ENCODE measurements at regions not wholly inside any gene's neighbourhood (a gene's known extent, or its start where the extent isn't known, plus 50 kb on each side); places are given as distances from the start of the nearest gene placed in this dataset.
"Not testable (repeated sequence)": the region's sequence is repeated elsewhere in the genome, so short reads cannot be mapped to it uniquely, and the experiment has no call there.

- H3K27ac ChIP-seq; CTCF ChIA-PET; H3K4me2 ChIP-seq; H3K4me3 ChIP-seq; FAIRE-seq; POLR2A ChIA-PET; DNase-seq (ENCODE audit: low read depth in 1 of 2, low spot score in 1 of 2); ATAC-seq; H3K4me1 ChIP-seq; H3K9me3 ChIP-seq: not testable (repeated sequence)
- WGBS (ENCODE audit: missing lambda C conversion rate): 18% methylated on average over 13 of the region's 14 CpGs
Measured at GRCh38 chr7:149995369-149996026, 121.7 kb downstream of the ATP6V0E2 start.

- 29% methylated on average over 22 of the region's 22 CpGs for whole genome bisulfite sequencing (ENCODE audit: missing lambda C conversion rate)
- H3K9me3 ChIP-seq; H3K27ac ChIP-seq; DNase-seq (ENCODE audit: low read depth in 1 of 2, low spot score in 1 of 2); H3K4me3 ChIP-seq; H3K4me2 ChIP-seq; H3K4me1 ChIP-seq; CTCF ChIA-PET; POLR2A ChIA-PET; FAIRE-seq: not testable (repeated sequence)
- ATAC-seq: peak in 1 of 2 experiments; percentile 68; a peak in 4 of 6 replicates
Measured at GRCh38 chr7:150000780-150001599, 127.2 kb downstream of the ATP6V0E2 start.

DNA sequence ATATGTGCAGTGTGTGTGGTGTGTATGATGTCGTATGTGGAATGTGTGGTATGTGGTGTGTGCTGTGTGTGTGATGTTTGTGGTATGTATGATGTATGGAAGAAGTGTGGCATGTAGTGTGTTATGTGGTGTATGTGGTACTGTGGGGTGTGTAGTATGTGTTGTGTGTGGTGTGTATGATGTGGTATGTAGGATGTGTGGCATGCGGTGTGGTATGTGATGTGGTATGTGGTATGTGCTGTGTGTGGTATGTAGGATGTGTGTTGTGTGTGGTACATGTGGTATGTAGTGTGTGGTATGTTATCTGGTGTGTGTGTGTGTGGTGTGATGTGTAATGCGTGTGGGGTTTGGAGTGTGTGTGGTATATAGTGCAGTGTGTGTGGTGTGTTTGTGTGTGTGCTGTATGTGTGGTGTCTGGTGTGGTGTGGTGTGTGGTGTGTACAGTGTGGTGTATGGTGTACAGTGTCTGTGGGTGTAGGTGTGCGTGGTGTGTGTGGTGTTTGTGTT, 129.6 kb downstream of the ATP6V0E2 start:
- CTCF ChIA-PET: no interaction called here
- POLR2A ChIA-PET: no interaction called here
- no peak for TF ChIP-seq CHD4 (IDR thresholded peaks at IDR 0.05; ENCODE audit: borderline replicate concordance)
- no peak for TF ChIP-seq RFX5 (IDR thresholded peaks at IDR 0.05)
- no peak for TF ChIP-seq HEYL (CRISPR knock-in tag; IDR thresholded peaks at IDR 0.05)
- TF ChIP-seq EP300 (IDR thresholded peaks at IDR 0.05): no peak
- TF ChIP-seq SREBF2 (IDR thresholded peaks at IDR 0.05): no peak
- TF ChIP-seq, protein P1, sequence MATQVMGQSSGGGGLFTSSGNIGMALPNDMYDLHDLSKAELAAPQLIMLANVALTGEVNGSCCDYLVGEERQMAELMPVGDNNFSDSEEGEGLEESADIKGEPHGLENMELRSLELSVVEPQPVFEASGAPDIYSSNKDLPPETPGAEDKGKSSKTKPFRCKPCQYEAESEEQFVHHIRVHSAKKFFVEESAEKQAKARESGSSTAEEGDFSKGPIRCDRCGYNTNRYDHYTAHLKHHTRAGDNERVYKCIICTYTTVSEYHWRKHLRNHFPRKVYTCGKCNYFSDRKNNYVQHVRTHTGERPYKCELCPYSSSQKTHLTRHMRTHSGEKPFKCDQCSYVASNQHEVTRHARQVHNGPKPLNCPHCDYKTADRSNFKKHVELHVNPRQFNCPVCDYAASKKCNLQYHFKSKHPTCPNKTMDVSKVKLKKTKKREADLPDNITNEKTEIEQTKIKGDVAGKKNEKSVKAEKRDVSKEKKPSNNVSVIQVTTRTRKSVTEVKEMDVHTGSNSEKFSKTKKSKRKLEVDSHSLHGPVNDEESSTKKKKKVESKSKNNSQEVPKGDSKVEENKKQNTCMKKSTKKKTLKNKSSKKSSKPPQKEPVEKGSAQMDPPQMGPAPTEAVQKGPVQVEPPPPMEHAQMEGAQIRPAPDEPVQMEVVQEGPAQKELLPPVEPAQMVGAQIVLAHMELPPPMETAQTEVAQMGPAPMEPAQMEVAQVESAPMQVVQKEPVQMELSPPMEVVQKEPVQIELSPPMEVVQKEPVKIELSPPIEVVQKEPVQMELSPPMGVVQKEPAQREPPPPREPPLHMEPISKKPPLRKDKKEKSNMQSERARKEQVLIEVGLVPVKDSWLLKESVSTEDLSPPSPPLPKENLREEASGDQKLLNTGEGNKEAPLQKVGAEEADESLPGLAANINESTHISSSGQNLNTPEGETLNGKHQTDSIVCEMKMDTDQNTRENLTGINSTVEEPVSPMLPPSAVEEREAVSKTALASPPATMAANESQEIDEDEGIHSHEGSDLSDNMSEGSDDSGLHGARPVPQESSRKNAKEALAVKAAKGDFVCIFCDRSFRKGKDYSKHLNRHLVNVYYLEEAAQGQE (IDR thresholded peaks at IDR 0.05): no peak
- TF ChIP-seq, protein P2, sequence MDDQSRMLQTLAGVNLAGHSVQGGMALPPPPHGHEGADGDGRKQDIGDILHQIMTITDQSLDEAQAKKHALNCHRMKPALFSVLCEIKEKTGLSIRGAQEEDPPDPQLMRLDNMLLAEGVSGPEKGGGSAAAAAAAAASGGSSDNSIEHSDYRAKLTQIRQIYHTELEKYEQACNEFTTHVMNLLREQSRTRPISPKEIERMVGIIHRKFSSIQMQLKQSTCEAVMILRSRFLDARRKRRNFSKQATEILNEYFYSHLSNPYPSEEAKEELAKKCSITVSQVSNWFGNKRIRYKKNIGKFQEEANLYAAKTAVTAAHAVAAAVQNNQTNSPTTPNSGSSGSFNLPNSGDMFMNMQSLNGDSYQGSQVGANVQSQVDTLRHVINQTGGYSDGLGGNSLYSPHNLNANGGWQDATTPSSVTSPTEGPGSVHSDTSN (IDR thresholded peaks at IDR 0.05): no peak
- TF ChIP-seq, protein P3, sequence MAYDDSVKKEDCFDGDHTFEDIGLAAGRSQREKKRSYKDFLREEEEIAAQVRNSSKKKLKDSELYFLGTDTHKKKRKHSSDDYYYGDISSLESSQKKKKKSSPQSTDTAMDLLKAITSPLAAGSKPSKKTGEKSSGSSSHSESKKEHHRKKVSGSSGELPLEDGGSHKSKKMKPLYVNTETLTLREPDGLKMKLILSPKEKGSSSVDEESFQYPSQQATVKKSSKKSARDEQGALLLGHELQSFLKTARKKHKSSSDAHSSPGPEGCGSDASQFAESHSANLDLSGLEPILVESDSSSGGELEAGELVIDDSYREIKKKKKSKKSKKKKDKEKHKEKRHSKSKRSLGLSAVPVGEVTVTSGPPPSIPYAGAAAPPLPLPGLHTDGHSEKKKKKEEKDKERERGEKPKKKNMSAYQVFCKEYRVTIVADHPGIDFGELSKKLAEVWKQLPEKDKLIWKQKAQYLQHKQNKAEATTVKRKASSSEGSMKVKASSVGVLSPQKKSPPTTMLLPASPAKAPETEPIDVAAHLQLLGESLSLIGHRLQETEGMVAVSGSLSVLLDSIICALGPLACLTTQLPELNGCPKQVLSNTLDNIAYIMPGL (CRISPR knock-in tag; IDR thresholded peaks at IDR 0.05; ENCODE audit: borderline replicate concordance): no peak
- TF ChIP-seq JUN (IDR thresholded peaks at IDR 0.05): no peak
- TF ChIP-seq KDM1A (IDR thresholded peaks at IDR 0.05; ENCODE audit: low read depth): no peak
- TF ChIP-seq CBX2 (IDR thresholded peaks at IDR 0.05; ENCODE audit: borderline replicate concordance, low read depth): no peak
- TF ChIP-seq EHMT2 (IDR thresholded peaks at IDR 0.05; ENCODE audit: low read depth): no peak
- TF ChIP-seq HOXB13 (CRISPR knock-in tag; IDR thresholded peaks at IDR 0.05; ENCODE audit: low read depth): no peak
- FAIRE-seq (no peak), ATAC-seq (no peak), DNase-seq (ENCODE audit: low read depth in 1 of 2, low spot score in 1 of 2) (peak in 1 of 2 experiments; percentile 0)
- H3K4me2 ChIP-seq: no peak overlapping the region
- no peak overlapping the region for H3K4me3 ChIP-seq
- H3K4me1 ChIP-seq: no peaks in the 10 kb centered on the region
- WGBS (ENCODE audit: missing lambda C conversion rate): 20% methylated on average over 4 of the region's 4 CpGs
- no peak overlapping the region for H3K27ac ChIP-seq
- H3K9me3 ChIP-seq: peaks cover 3% of the 10 kb centered on the region; the same call in 1 of the 3 replicates

DNA sequence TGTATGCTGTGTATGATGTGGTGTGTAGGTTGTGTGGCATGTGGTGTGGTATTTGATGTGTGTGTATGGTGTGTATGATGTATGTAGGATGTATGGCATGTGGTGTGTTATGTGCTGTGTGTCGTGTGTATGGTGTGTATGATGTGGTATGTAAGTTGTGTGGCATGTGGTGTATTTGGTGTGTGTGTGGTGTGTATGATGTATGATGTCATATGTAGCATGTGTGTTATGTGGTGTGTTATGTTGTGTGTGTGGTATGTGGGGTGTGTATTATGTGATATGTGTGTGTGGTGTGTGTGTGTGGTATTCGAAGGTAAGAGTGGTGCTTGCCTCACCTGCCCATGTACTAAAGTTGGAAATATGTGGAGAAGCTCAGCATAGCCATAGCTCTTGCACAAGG, 130.2 kb downstream of the ATP6V0E2 start:
- FAIRE-seq; H3K9me3 ChIP-seq; DNase-seq (ENCODE audit: low read depth in 1 of 2, low spot score in 1 of 2); H3K4me1 ChIP-seq; ATAC-seq; H3K27ac ChIP-seq; H3K4me3 ChIP-seq; H3K4me2 ChIP-seq; POLR2A ChIA-PET; CTCF ChIA-PET: not testable (repeated sequence)
- 5% methylated on average over 2 of the region's 2 CpGs for WGBS (ENCODE audit: missing lambda C conversion rate)

DNA sequence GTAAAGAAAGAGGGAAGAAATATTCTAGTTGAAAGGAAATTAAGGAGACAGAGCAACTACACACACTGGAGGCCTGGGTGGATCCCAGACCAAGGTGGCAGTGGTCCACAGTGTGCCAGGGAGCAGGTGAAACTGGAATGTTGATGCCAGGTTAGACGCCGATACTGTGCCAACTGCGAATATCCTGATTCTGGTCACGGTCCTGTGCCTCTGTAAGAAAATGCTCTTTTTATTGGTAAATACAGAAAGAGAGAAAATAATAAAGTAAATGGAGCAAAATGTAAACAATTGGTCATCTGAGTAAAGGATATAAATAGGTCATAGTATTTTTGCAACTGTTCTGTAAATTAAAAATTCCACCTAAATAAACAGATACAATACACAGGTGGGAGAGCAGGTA, 131.1 kb downstream of the ATP6V0E2 start:
- POLR2A ChIA-PET; H3K4me1 ChIP-seq; DNase-seq (ENCODE audit: low read depth in 1 of 2, low spot score in 1 of 2); ATAC-seq; CTCF ChIA-PET; H3K4me2 ChIP-seq; H3K4me3 ChIP-seq; H3K9me3 ChIP-seq; H3K27ac ChIP-seq; FAIRE-seq: not testable (repeated sequence)
- 46% methylated on average over 4 of the region's 4 CpGs for WGBS (ENCODE audit: missing lambda C conversion rate)

DNA sequence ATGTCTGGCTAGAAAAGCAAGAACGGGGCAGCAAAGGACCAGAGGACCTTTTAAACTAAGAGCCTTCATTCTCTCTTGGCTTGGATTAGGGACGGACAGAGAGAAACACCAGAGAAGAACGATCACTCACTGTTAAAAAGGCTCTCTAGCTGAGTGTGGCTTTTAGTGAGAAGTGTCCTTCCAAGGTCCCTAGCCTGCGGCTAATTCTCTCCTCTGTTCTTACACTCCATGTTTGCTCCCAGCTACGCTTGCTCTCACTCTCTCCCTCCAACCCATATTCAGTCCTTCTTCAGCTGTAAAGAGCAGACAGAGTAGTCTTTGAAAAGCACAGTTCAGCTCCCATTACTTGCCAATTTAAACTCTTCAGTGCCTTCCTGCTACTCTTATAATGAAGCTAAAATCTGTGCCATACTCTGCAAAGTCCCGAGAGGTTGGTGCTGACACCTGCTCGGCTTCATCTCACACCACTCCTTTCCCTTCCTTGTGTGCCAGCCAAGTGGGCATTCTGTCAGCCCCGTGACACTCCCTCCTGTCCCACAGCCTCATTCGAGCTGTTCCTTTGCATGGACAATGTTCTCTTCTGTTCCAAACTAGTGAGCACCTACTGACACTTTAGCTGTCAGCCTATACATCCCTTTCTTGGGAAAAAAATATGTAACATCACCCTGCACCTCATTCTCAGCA, 136.0 kb downstream of the ATP6V0E2 start:
- H3K9me3 ChIP-seq; H3K4me1 ChIP-seq; H3K27ac ChIP-seq; ATAC-seq; H3K4me3 ChIP-seq; POLR2A ChIA-PET; CTCF ChIA-PET; H3K4me2 ChIP-seq; FAIRE-seq; DNase-seq (ENCODE audit: low read depth in 1 of 2, low spot score in 1 of 2): not testable (repeated sequence)
- WGBS (ENCODE audit: missing lambda C conversion rate): 2% methylated on average over 7 of the region's 9 CpGs

All from A549 (cell line).